Natural killer cell (primary cell): ENCODE measurements at regions not wholly inside any gene's neighbourhood (a gene's known extent, or its start where the extent isn't known, plus 50 kb on each side); places are given as distances from the start of the nearest gene placed in this dataset.

Experiments used
- ATAC-seq, 3 donors: fragments of 150-1000 bp in 2 of 3; fragments of 200-7000 bp in 1 of 3; cut with Tn5 transposase; 1 replicate in 1 of 3; 2 replicates in 2 of 3; pipeline ENCODE4 v1.10.0; 2021; ENCODE audit warnings: mild to moderate bottlenecking in 2 of 3, moderate library complexity in 2 of 3
- DNase-seq, 2 donors: peaks; one replicate each; pipeline versions ENCODE4 v3.0.0 to v3.0.0-alpha.2; 2013 to 2021; ENCODE audit warnings: mixed read lengths in 1 of 2
- H3K27ac ChIP-seq: one replicate; pipeline ENCODE4 v1.5.1; 2013; ENCODE audit warnings: mild to moderate bottlenecking, low read length
- H3K27me3 ChIP-seq: one replicate; pipeline ENCODE4 v1.6.1; 2013; ENCODE audit warnings: low read length; ENCODE audit not compliant: control insufficient read depth, insufficient read depth
- H3K36me3 ChIP-seq: one replicate; pipeline ENCODE4 v1.6.1; 2013; ENCODE audit warnings: low read length; ENCODE audit not compliant: control insufficient read depth, insufficient read depth
- H3K4me1 ChIP-seq: one replicate; pipeline ENCODE4 v1.6.1; 2013; ENCODE audit warnings: low read length; ENCODE audit not compliant: control insufficient read depth, insufficient read depth
- H3K4me3 ChIP-seq: one replicate; pipeline ENCODE4 v1.5.1; 2013; ENCODE audit warnings: low read length
- H3K9me3 ChIP-seq: one replicate; pipeline ENCODE4 v1.6.1; 2013; ENCODE audit warnings: low read length; ENCODE audit not compliant: control insufficient read depth, insufficient read depth
- H3K27ac Mint-ChIP-seq, 2 donors: one replicate each; pipeline ENCODE4 v1.8.0; 2022; ENCODE audit warnings: mild to moderate bottlenecking in 2 of 2, mixed read lengths in 2 of 2, moderate library complexity in 1 of 2
- H3K27me3 Mint-ChIP-seq, 2 donors: one replicate each; pipeline ENCODE4 v1.8.0; 2022; ENCODE audit warnings: low read depth in 2 of 2, mixed read lengths in 2 of 2
- H3K36me3 Mint-ChIP-seq: one replicate; pipeline ENCODE4 v1.8.0; 2022; ENCODE audit warnings: mixed read lengths
- H3K4me1 Mint-ChIP-seq, 2 donors: one replicate each; pipeline ENCODE4 v1.8.0; 2022; ENCODE audit warnings: mixed read lengths in 2 of 2
- H3K4me3 Mint-ChIP-seq: one replicate; pipeline ENCODE4 v1.8.0; 2022; ENCODE audit warnings: mild to moderate bottlenecking, moderate library complexity, mixed read lengths
- H3K9me3 Mint-ChIP-seq, 2 donors: one replicate each; pipeline ENCODE4 v1.8.0; 2022; ENCODE audit warnings: mixed read lengths in 2 of 2
- CTCF ChIP-seq: fragments of 200-600 bp; IDR thresholded peaks from one replicate; pipeline ENCODE4 v1.8.0; 2022; ENCODE audit warnings: antibody characterized with exemption
- WGBS: methylation state at CpG from one replicate; pipeline ENCODE4 v1.1.7; 2013; ENCODE audit warnings: missing lambda C conversion rate; ENCODE audit not compliant: insufficient coverage; 5-methylcytosine and 5-hydroxymethylcytosine counted together
- intact Hi-C: fragments of 100-400 bp; cut with micrococcal nuclease; formaldehyde crosslinking; loops from one replicate; pipeline ENCODE4 v1.14.2; 2022

- no peaks in the 10 kb centered on the region for H3K9me3 ChIP-seq
- H3K4me1 Mint-ChIP-seq, result peaks cover 17% of the 10 kb centered on the region in 2 donors
- H3K36me3 ChIP-seq, result no peaks in the 10 kb centered on the region
- H3K27ac ChIP-seq, result no peak overlapping the region
- no peak overlapping the region for H3K4me3 Mint-ChIP-seq
- H3K4me3 ChIP-seq, result no peak overlapping the region
- no peaks in the 10 kb centered on the region for H3K27me3 Mint-ChIP-seq
- H3K36me3 Mint-ChIP-seq, result no peaks in the 10 kb centered on the region
- TF ChIP-seq CTCF, result no peak
- intact Hi-C loops, result no loop called here
- WGBS, result 87% methylated on average over 3 of the region's 3 CpGs
- H3K27ac Mint-ChIP-seq, result no peak overlapping the region
- no peaks in the 10 kb centered on the region for H3K9me3 Mint-ChIP-seq
- no peaks in the 10 kb centered on the region for H3K27me3 ChIP-seq
- ATAC-seq (no peak), DNase-seq (no peak)
- H3K4me1 ChIP-seq, result no peaks in the 10 kb centered on the region
These were observed 324.3 kb upstream of the PKDCC start for GRCh38 chr2:41723526-41723925.

GRCh38 chr2:41724465-41724864, 323.4 kb upstream of the PKDCC start:
- Mint-ChIP-seq H3K4me1 (peaks cover 12 to 17% of the 10 kb centered on the region in 2 donors), H3K27me3 (no peaks in the 10 kb centered on the region), H3K9me3 (no peaks in the 10 kb centered on the region), H3K36me3 (no peaks in the 10 kb centered on the region), H3K4me3 (no peak overlapping the region), H3K27ac (no peak overlapping the region)
- no peak overlapping the region for H3K4me3 ChIP-seq
- WGBS, result 24% methylated on average over 1 of the region's 3 CpGs
- no peaks in the 10 kb centered on the region for H3K36me3 ChIP-seq
- no peaks in the 10 kb centered on the region for H3K27me3 ChIP-seq
- H3K9me3 ChIP-seq, result no peaks in the 10 kb centered on the region
- DNase-seq, result no peak
- intact Hi-C loops, result no loop called here
- no peak for TF ChIP-seq CTCF
- H3K27ac ChIP-seq, result no peak overlapping the region
- no peak for ATAC-seq
- no peaks in the 10 kb centered on the region for H3K4me1 ChIP-seq

- Histone ChIP-seq H3K27me3 (no peaks in the 10 kb centered on the region), H3K36me3 (no peaks in the 10 kb centered on the region), H3K27ac (no peak overlapping the region), H3K4me1 (no peaks in the 10 kb centered on the region), H3K9me3 (no peaks in the 10 kb centered on the region), H3K4me3 (no peak overlapping the region)
- Mint-ChIP-seq H3K27me3 (no peaks in the 10 kb centered on the region), H3K4me3 (no peak overlapping the region), H3K36me3 (no peaks in the 10 kb centered on the region), H3K4me1 (peaks cover 2 to 3% of the 10 kb centered on the region in 2 donors), H3K9me3 (no peaks in the 10 kb centered on the region), H3K27ac (no peak overlapping the region)
- no peak for DNase-seq
- no peak for ATAC-seq
- TF ChIP-seq CTCF, result no peak
- 78% methylated on average over 1 of the region's 3 CpGs for WGBS
- intact Hi-C loops, result no loop called here
These were observed 321.9 kb upstream of the PKDCC start for GRCh38 chr2:41725901-41726300.

GRCh38 chr2:41726364-41726763, 321.5 kb upstream of the PKDCC start:
- TF ChIP-seq CTCF, result no peak
- H3K27me3 ChIP-seq, result no peaks in the 10 kb centered on the region
- ATAC-seq (no peak), DNase-seq (no peak)
- no peaks in the 10 kb centered on the region for H3K36me3 ChIP-seq
- H3K4me1 Mint-ChIP-seq, result no peaks in the 10 kb centered on the region
- H3K27me3 Mint-ChIP-seq, result peaks cover 0 to 2% of the 10 kb centered on the region in 2 donors
- no peaks in the 10 kb centered on the region for H3K4me1 ChIP-seq
- H3K9me3 Mint-ChIP-seq, result no peaks in the 10 kb centered on the region
- H3K9me3 ChIP-seq, result no peaks in the 10 kb centered on the region
- H3K36me3 Mint-ChIP-seq, result no peaks in the 10 kb centered on the region
- 95% methylated on average over 6 of the region's 6 CpGs for WGBS
- no peak overlapping the region for H3K27ac ChIP-seq
- intact Hi-C loops, result no loop called here
- H3K4me3 ChIP-seq, result no peak overlapping the region
- no peak overlapping the region for H3K27ac Mint-ChIP-seq
- no peak overlapping the region for H3K4me3 Mint-ChIP-seq
